DOHH2 (cell line): ENCODE measurements at regions not wholly inside any gene's neighbourhood (a gene's known extent, or its start where the extent isn't known, plus 50 kb on each side); places are given as distances from the start of the nearest gene placed in this dataset.

Source experiments
- EZH2phosphoT487 ChIP-seq: fragments of 200-600 bp; sonication (generic); IDR thresholded peaks from 2 replicates; pipeline ENCODE4 v1.6.1; 2017; ENCODE audit warnings: borderline replicate concordance, mild to moderate bottlenecking, antibody characterized with exemption, low read length, moderate library complexity, mixed read lengths
- TF ChIP-seq, protein P1 (sequence below): fragments of 200-600 bp; sonication (generic); IDR thresholded peaks from one replicate; pipeline ENCODE4 v1.5.1; 2014; ENCODE audit warnings: antibody characterized with exemption, mild to moderate bottlenecking, low read depth, low read length; ENCODE audit not compliant: poor library complexity, severe bottlenecking

DNA sequence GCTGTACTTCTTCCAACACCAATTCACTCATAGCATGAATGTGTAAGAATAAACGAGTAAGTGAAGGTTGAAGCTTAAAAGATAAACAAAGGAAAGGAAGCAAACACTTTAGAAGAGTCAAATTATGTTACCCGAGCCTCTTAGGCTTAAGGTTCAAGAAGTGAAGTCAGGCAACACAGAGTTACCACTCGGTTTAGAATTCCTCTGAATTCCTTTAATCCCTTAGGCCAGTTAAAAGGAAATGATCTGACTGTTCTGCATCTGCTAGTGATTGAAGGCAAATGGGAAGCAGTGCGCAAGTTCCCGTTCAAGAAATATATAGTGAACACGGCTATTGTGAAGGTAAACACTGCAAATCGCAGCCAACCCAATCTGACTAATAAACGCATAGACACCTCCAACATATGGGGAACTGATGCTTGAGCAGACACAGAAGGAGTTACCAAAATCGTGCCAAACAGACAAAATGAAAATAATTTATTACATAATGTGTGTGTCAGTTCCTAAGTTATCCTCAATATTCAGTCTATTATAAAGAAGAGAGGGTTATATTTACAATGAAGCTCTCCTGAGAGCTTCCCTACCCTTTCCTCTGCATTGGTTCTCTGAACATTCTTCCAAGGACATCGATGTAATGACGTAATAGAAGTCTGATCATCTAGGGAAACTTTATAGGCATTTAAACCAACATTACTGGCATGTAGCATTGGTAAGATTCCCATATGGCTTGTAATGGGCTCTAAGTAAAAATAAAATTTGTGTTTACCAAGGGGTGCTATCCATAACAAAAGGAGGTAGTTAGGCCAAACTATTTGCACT, 837.1 kb upstream of the ZNF608 start:
- TF ChIP-seq, protein P1, sequence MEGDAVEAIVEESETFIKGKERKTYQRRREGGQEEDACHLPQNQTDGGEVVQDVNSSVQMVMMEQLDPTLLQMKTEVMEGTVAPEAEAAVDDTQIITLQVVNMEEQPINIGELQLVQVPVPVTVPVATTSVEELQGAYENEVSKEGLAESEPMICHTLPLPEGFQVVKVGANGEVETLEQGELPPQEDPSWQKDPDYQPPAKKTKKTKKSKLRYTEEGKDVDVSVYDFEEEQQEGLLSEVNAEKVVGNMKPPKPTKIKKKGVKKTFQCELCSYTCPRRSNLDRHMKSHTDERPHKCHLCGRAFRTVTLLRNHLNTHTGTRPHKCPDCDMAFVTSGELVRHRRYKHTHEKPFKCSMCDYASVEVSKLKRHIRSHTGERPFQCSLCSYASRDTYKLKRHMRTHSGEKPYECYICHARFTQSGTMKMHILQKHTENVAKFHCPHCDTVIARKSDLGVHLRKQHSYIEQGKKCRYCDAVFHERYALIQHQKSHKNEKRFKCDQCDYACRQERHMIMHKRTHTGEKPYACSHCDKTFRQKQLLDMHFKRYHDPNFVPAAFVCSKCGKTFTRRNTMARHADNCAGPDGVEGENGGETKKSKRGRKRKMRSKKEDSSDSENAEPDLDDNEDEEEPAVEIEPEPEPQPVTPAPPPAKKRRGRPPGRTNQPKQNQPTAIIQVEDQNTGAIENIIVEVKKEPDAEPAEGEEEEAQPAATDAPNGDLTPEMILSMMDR: no peak
- no peak for TF ChIP-seq EZH2phosphoT487
